ENCODE measurements at regions not wholly inside any gene's neighbourhood (a gene's known extent, or its start where the extent isn't known, plus 50 kb on each side); places are given as distances from the start of the nearest gene placed in this dataset.

GRCh38 chr7:3159039-3159438 lies 115.4 kb upstream of the CARD11 start:
- TF ChIP-seq BHLHE40 (IDR thresholded peaks at IDR 0.05; ENCODE audit: borderline replicate concordance) (no peak), FOXM1 (IDR thresholded peaks at IDR 0.05; ENCODE audit: borderline replicate concordance) (no peak), NFRKB (IDR thresholded peaks at IDR 0.05) (no peak), SUZ12 (IDR thresholded peaks at IDR 0.05) (no peak), SP1 (IDR thresholded peaks at IDR 0.05) (no peak), L3MBTL2 (conservative IDR thresholded peaks at IDR 0.05) (no peak), HDGF (IDR thresholded peaks at IDR 0.05; ENCODE audit: borderline replicate concordance) (no peak), FOXK2 (IDR thresholded peaks at IDR 0.05) (no peak), PKNOX1 (IDR thresholded peaks at IDR 0.05) (no peak), ZNF384 (IDR thresholded peaks at IDR 0.05) (no peak)

Measured in HEK293T (cell line).